SK-N-SH (cell line): ENCODE measurements at regions not wholly inside any gene's neighbourhood (a gene's known extent, or its start where the extent isn't known, plus 50 kb on each side); places are given as distances from the start of the nearest gene placed in this dataset.
"Not testable (repeated sequence)": the region's sequence is repeated elsewhere in the genome, so short reads cannot be mapped to it uniquely, and the experiment has no call there.

Source experiments
- CTCF ChIA-PET: fragments of 300-600, 350-600 bp; formaldehyde crosslinking; extraction: SDS; loops from one replicate; lab custom pipeline; 2021; lab: Yijun Ruan, JAX
- POLR2A ChIA-PET: fragments of 350-600 bp; sonication (Branson Sonifier 250); formaldehyde crosslinking; extraction: SDS; loops from one replicate; lab custom pipeline; 2020; ENCODE audit warnings: antibody characterized with exemption, inconsistent platforms; lab: Yijun Ruan, JAX
- DNase-seq: peaks from one replicate; pipeline ENCODE4 v3.0.0; 2012
- H2AFZ ChIP-seq: fragments of 200-600 bp; sonication (generic); 2 replicates; pipeline ENCODE4 v1.8.1; 2016; ENCODE audit warnings: antibody characterized with exemption, mild to moderate bottlenecking, low read depth
- H3F3A ChIP-seq: fragments of 200-600 bp; sonication (generic); replicated peaks from 2 replicates; pipeline ENCODE3; 2016; ENCODE audit warnings: antibody characterized with exemption, mild to moderate bottlenecking; ENCODE audit not compliant: insufficient read depth
- H3K27ac ChIP-seq, 2 experiments: fragments of 200-500 bp in 1 of 2; fragments of 200-600 bp in 1 of 2; sonication (Bioruptor generic) in 1 of 2; sonication (generic), shearing (Covaris generic) in 1 of 2; 2 replicates each; pipeline versions ENCODE4 v1.5.1 to v1.6.1; 2014 to 2016; ENCODE audit warnings: low read depth in 2 of 2, inconsistent platforms in 1 of 2, low read length in 1 of 2, mild to moderate bottlenecking in 1 of 2, mixed read lengths in 1 of 2
- H3K27me3 ChIP-seq: fragments of 200-600 bp; sonication (generic), shearing (Covaris generic); 2 replicates; pipeline ENCODE4 v1.6.1; 2016; ENCODE audit warnings: mixed run types; ENCODE audit not compliant: insufficient read depth
- H3K36me3 ChIP-seq, 2 experiments: fragments of 200-500 bp in 1 of 2; fragments of 200-600 bp in 1 of 2; sonication (Bioruptor generic) in 1 of 2; sonication (generic) in 1 of 2; replicated peaks in 1 of 2; 2 replicates each; pipeline versions ENCODE3 to v1.5.1; 2014 to 2016; ENCODE audit warnings: low read length in 1 of 2, mild to moderate bottlenecking in 1 of 2; ENCODE audit not compliant: insufficient read depth in 2 of 2, control insufficient read depth in 1 of 2
- H3K4me1 ChIP-seq, 2 experiments: fragments of 200-500 bp in 1 of 2; fragments of 200-600 bp in 1 of 2; sonication (Bioruptor generic) in 1 of 2; sonication (generic), shearing (Covaris generic) in 1 of 2; 2 replicates each; pipeline versions ENCODE4 v1.5.1 to v1.6.1; 2014 to 2016; ENCODE audit warnings: low read depth in 1 of 2, low read length in 1 of 2, mixed run types in 1 of 2; ENCODE audit not compliant: insufficient read depth in 2 of 2, control insufficient read depth in 1 of 2
- H3K4me2 ChIP-seq: fragments of 200-600 bp; sonication (generic), shearing (Covaris generic); 2 replicates; pipeline ENCODE4 v1.6.1; 2017; ENCODE audit warnings: mixed run types
- H3K4me3 ChIP-seq, 2 experiments: fragments of 200-500 bp in 1 of 2; fragments of 200-600 bp in 1 of 2; sonication (Bioruptor generic) in 1 of 2; sonication (generic), shearing (Covaris generic) in 1 of 2; 2 replicates each; pipeline versions ENCODE4 v1.5.1 to v1.8.1; 2014 to 2016; ENCODE audit warnings: low read depth in 2 of 2, inconsistent platforms in 1 of 2, low read length in 1 of 2, mild to moderate bottlenecking in 1 of 2, mixed read lengths in 1 of 2, moderate library complexity in 1 of 2
- H3K79me2 ChIP-seq: fragments of 200-600 bp; sonication (generic); 2 replicates; pipeline ENCODE4 v1.8.1; 2017; ENCODE audit warnings: mild to moderate bottlenecking; ENCODE audit not compliant: insufficient read depth
- H3K9ac ChIP-seq: fragments of 200-600 bp; sonication (generic); 2 replicates; pipeline ENCODE4 v1.6.1; 2017; ENCODE audit warnings: mixed run types
- H3K9me2 ChIP-seq: fragments of 200-600 bp; sonication (generic); 2 replicates; pipeline ENCODE4 v1.6.1; 2017; ENCODE audit warnings: mixed run types
- H3K9me3 ChIP-seq: fragments of 200-600 bp; sonication (generic); 2 replicates; pipeline ENCODE4 v1.6.1; 2017; ENCODE audit warnings: mixed run types, mild to moderate bottlenecking, moderate library complexity
- H4K20me1 ChIP-seq: fragments of 200-600 bp; sonication (generic); 2 replicates; pipeline ENCODE4 v1.6.1; 2017; ENCODE audit warnings: mild to moderate bottlenecking, mixed run types; ENCODE audit not compliant: insufficient read depth
- CHD2 ChIP-seq: fragments of 150-350 bp; IDR thresholded peaks from 2 replicates; pipeline ENCODE4 v1.6.1; 2018; ENCODE audit warnings: low read length; ENCODE audit not compliant: partially characterized antibody
- ELF1 ChIP-seq: IDR thresholded peaks from 2 replicates; pipeline ENCODE4 v1.4.0; 2012
- EZH2phosphoT487 ChIP-seq: fragments of 200-600 bp; sonication (generic); IDR thresholded peaks from 2 replicates; pipeline ENCODE4 v1.6.1; 2017; ENCODE audit warnings: low read depth, mixed run types, mild to moderate bottlenecking, antibody characterized with exemption, moderate library complexity, borderline replicate concordance
- FOSL2 ChIP-seq: IDR thresholded peaks from 2 replicates; pipeline ENCODE4 v1.4.0; 2012; ENCODE audit warnings: low read depth, mild to moderate bottlenecking, moderate library complexity, borderline replicate concordance
- FOXJ3 ChIP-seq: sonication (generic); formaldehyde crosslinking; IDR thresholded peaks from 2 replicates; pipeline ENCODE4 v1.5.1; 2020; ENCODE audit warnings: mild to moderate bottlenecking, missing genetic modification reagents
- FOXM1 ChIP-seq: IDR thresholded peaks from 2 replicates; pipeline ENCODE4 v1.4.0; 2012; ENCODE audit warnings: low read depth, mild to moderate bottlenecking
- MXI1 ChIP-seq: IDR thresholded peaks from 2 replicates; pipeline ENCODE4 v1.6.1; 2012; ENCODE audit warnings: mild to moderate bottlenecking, low read depth, low read length, improper control_type of control experiment
- RAD21 ChIP-seq: IDR thresholded peaks from 2 replicates; pipeline ENCODE4 v1.6.1; 2012; ENCODE audit warnings: mild to moderate bottlenecking, low read length
- RFX5 ChIP-seq: IDR thresholded peaks from 2 replicates; pipeline ENCODE4 v1.6.1; 2012; ENCODE audit warnings: mild to moderate bottlenecking, improper control_type of control experiment, low read length
- TCF12 ChIP-seq: IDR thresholded peaks from 2 replicates; pipeline ENCODE4 v1.4.0; 2012
- TEAD4 ChIP-seq: IDR thresholded peaks from 2 replicates; pipeline ENCODE4 v1.4.0; 2012; ENCODE audit warnings: mild to moderate bottlenecking, borderline replicate concordance; ENCODE audit not compliant: insufficient read depth
- YY1 ChIP-seq: IDR thresholded peaks from 2 replicates; pipeline ENCODE4 v1.4.0; 2012; ENCODE audit warnings: low read depth, mild to moderate bottlenecking
- WGBS: methylation state at CpG from one replicate; pipeline ENCODE4 v1.1.6; 2017; ENCODE audit warnings: low lambda C conversion rate; 5-methylcytosine and 5-hydroxymethylcytosine counted together
- TF ChIP-seq, protein P1 (sequence below): IDR thresholded peaks from 2 replicates; pipeline ENCODE4; 2012
- TF ChIP-seq, protein P2 (sequence below): IDR thresholded peaks from 2 replicates; pipeline ENCODE4 v1.4.0; 2012; ENCODE audit warnings: low read depth, borderline replicate concordance
- TF ChIP-seq, protein P3 (sequence below): fragments of 150-350 bp; IDR thresholded peaks from 2 replicates; pipeline ENCODE4 v1.6.1; 2017; ENCODE audit warnings: antibody characterized with exemption, low read length, low read depth, borderline replicate concordance

DNA sequence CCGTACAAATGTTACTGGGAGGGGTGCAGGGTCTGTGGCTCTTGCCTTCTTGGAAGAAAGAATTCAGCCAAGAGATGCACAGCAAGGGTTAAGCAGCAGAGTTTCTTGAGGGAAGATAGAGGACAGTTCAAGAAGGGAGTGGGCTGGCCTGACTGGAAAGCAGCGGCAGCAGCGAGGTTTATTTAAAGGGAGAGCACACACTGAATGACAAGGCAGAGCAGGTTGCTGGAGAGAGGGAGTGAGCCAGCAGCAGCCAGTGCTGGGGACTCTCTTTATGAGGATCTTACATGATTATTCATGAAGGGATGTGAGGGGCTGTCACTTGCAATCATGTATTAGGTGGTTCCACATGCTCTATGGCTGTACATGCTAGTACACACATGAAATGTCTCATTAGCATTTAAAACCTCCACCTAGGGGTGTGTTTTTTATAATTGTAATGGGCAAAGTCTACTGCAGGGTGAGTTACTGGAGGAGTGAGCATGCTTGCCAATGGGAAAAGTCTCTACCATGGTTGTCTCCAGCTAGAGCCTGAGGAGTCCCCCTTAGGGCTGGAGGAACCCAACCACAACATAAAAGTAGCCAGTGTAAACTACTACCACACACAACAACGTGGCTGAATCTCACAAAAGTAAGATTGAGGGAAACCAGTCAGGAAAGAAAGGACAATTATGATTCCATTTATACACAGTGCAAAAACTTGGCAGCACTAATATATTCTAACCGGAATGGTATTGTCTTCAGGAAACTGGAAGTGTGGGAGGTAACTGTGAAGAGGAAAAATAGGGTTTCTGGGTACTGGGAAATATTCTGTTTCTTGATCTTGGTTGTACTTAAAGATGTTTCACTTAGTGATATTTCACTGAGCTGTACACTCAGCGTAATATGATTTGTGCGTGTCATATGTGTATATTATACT lies 87.6 kb upstream of the FAM110C start:
- Histone ChIP-seq H3K79me2 (no peaks in the 10 kb centered on the region), H3K9me2 (no peaks in the 10 kb centered on the region), H3K9ac (no peak overlapping the region), H3K36me3 (no peaks in the 10 kb centered on the region), H3K27ac (no peak overlapping the region), H3K4me1 (no peaks in the 10 kb centered on the region), H4K20me1 (no peaks in the 10 kb centered on the region), H3K27me3 (no peaks in the 10 kb centered on the region), H3K4me2 (no peak overlapping the region), H2AFZ (no peak overlapping the region), H3K4me3 (no peak overlapping the region), H3K9me3 (peaks cover 2% of the 10 kb centered on the region; the same call in 1 of the 2 replicates), H3F3A (no peaks in the 10 kb centered on the region)
- ChIA-PET POLR2A (no interaction called here), CTCF (no interaction called here)
- no peak for TF ChIP-seq YY1
- TF ChIP-seq RAD21, result no peak
- no peak for TF ChIP-seq TCF12
- TF ChIP-seq, protein P1, sequence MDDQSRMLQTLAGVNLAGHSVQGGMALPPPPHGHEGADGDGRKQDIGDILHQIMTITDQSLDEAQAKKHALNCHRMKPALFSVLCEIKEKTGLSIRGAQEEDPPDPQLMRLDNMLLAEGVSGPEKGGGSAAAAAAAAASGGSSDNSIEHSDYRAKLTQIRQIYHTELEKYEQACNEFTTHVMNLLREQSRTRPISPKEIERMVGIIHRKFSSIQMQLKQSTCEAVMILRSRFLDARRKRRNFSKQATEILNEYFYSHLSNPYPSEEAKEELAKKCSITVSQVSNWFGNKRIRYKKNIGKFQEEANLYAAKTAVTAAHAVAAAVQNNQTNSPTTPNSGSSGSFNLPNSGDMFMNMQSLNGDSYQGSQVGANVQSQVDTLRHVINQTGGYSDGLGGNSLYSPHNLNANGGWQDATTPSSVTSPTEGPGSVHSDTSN, result no peak
- TF ChIP-seq FOSL2, result no peak
- no peak for TF ChIP-seq MXI1
- TF ChIP-seq, protein P2, sequence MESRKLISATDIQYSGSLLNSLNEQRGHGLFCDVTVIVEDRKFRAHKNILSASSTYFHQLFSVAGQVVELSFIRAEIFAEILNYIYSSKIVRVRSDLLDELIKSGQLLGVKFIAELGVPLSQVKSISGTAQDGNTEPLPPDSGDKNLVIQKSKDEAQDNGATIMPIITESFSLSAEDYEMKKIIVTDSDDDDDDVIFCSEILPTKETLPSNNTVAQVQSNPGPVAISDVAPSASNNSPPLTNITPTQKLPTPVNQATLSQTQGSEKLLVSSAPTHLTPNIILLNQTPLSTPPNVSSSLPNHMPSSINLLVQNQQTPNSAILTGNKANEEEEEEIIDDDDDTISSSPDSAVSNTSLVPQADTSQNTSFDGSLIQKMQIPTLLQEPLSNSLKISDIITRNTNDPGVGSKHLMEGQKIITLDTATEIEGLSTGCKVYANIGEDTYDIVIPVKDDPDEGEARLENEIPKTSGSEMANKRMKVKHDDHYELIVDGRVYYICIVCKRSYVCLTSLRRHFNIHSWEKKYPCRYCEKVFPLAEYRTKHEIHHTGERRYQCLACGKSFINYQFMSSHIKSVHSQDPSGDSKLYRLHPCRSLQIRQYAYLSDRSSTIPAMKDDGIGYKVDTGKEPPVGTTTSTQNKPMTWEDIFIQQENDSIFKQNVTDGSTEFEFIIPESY, result no peak
- no peak for TF ChIP-seq TEAD4
- TF ChIP-seq EZH2phosphoT487, result no peak
- no peak for TF ChIP-seq FOXM1
- no peak for TF ChIP-seq CHD2
- no peak for TF ChIP-seq ELF1
- no peak for TF ChIP-seq RFX5
- no peak for TF ChIP-seq FOXJ3 (CRISPR knock-in tag)
- TF ChIP-seq, protein P3, sequence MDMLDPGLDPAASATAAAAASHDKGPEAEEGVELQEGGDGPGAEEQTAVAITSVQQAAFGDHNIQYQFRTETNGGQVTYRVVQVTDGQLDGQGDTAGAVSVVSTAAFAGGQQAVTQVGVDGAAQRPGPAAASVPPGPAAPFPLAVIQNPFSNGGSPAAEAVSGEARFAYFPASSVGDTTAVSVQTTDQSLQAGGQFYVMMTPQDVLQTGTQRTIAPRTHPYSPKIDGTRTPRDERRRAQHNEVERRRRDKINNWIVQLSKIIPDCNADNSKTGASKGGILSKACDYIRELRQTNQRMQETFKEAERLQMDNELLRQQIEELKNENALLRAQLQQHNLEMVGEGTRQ, result no peak
- WGBS, result 5% methylated on average over 7 of the region's 7 CpGs
- DNase-seq, result no peak

DNA sequence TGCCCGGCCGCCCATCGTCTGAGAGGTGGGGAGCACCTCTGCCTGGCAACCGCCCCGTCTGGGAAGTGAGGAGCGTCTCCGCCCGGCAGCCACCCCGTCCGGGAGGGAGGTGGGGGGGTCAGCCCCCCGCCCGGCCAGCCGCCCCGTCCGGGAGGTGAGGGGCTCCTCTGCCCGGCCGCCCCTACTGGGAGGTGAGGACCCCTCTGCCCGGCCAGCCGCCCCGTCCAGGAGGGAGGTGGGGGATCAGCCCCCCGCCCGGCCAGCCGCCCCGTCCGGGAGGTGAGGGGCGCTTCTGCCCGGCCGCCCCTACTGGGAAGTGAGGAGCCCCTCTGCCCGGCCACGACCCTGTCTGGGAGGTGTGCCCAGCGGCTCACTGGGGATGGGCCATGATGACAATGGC lies 80.5 kb upstream of the FAM110C start:
- H3K79me2 ChIP-seq, DNase-seq, CTCF ChIA-PET, H3K9me3 ChIP-seq, H3K27me3 ChIP-seq, H4K20me1 ChIP-seq, H3K4me2 ChIP-seq, H3K9ac ChIP-seq, H3F3A ChIP-seq, H3K36me3 ChIP-seq, H3K4me3 ChIP-seq, POLR2A ChIA-PET, H3K4me1 ChIP-seq, H3K9me2 ChIP-seq, H3K27ac ChIP-seq, H2AFZ ChIP-seq: not testable (repeated sequence)
- WGBS, result 62% methylated on average over 11 of the region's 31 CpGs
